GM18508 (cell line): ENCODE measurements at regions not wholly inside any gene's neighbourhood (a gene's known extent, or its start where the extent isn't known, plus 50 kb on each side); places are given as distances from the start of the nearest gene placed in this dataset.

Experiments
- ATAC-seq: cut with Tn5 transposase; IDR thresholded peaks from one replicate; pipeline ENCODE4 v1.9.1; 2021; ENCODE audit warnings: moderate number of reproducible peaks; ENCODE audit not compliant: insufficient read depth, unreplicated experiment

DNA sequence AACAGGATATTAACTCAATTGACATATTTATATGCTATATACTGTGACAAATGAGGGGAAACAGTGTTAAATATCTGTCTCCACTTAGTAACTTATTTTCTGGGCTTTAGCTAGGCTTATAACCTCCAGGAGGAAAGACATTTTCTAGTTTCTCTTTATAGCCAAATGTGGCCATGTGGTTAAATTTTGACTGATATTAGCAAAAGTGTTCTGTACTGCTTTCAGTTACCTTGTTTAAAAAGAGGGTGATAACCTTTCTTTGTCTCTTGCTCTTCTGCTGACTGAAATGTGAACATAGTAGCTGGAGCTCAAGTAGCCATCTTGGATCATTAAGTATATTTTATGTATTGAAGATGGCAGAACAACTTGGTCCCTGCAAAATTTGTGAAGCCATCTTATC is 253.7 kb downstream of the PDHA2 start:
- peak; percentile 67 for ATAC-seq

DNA sequence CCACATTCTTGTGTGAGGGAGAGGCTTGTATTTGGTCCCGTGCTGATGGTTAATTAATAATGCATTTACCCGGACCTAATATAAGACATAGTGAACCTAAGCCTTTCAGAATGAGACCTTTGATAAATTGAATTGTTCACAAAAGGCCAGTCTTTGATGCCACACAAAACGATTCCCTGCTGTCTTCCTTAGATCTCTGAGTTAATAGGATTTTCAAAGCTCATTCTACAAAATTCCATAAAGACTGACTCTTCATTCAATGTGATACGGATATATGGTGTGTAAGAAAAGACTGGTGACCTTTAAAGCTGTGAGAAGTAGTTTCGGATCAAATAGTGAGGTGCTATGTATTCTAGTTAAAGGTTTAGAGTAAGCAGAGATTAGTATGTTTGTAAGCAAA is 254.3 kb downstream of the PDHA2 start:
- ATAC-seq: no peak

DNA sequence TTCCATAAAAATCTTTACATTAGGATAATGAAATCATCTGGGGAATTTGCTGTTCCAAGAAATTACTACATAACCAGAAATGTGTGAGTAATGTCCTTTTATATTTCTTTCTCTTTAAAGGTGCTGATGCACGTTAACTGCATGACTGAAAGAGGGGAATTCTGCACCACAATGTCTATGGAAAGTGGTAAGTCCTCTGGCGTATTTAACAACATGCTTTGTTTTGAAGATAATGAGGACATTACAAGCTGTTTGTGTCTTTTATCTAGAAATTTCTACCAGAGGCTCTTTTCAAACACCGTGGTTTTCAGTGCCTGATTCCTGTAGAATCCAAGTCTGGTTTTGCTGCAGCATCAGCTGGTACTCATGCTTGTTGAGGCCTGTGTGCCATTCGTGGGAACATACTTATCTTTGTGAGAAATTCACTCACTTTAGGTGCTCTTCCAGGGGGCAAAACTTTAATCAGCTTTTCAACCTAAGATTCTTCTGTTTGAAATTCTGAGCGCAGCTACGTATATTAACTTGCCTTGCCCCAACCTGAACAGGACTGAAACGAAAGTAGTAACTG is 257.2 kb downstream of the PDHA2 start:
- no peak for ATAC-seq

DNA sequence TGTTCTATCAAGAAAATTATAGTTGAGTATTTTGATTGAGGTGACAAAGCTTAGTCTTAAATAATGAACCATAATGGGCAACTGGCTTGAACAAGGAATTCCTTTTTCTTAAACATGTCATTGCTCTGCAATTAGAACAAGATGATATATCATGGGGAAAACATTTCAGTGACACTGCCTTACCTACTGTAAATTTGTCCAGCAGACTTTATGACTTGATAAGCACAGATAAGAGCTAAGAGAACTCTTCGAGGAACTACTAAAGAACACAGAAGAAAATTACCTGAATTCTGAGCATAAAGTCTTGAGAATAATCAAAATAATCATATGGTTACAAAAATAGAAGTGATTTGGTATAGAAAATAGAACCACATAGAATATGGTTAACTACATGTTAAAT is 257.8 kb downstream of the PDHA2 start:
- no peak for ATAC-seq

DNA sequence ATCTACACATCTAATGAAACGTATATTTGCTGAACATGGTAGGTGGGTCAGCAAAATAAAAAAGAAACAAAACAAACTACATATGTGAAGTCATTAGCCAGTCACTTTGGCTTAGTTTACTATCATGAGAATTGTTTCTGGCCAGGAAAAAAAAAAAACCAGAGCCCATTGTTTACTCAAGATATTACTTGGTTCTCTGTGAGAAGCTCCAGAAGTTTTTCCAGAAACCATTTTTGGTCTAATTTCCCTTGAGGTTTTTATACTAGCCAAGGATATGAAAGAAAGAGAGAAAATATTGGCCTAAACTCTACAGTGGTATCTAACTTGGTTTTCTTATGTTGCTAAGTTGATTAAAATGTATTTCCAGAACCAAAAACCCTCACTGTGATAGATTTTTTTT is 259.1 kb downstream of the PDHA2 start:
- no peak for ATAC-seq

DNA sequence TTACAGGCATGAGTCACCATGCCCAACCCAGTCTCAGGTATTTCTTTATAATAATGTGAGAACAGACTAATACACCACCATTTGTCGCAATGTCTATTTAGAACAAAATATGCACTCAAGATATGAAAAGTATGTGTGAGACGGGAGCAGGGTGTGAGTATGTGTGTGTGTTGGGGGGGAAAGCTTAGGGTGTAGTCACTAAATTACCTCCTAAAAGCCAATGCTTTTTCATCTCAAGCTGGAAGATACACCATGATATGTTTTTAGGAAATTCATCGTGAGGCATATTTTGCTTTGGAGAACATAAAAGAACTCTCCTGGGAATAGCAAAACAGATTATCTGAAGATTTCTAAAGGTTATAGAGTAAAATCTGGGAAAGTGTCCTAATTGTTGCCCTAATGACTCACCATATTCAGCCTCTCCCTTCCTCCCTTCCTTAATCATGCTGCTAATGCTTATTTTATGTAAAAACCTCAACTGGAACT is 262.7 kb downstream of the PDHA2 start:
- no peak for ATAC-seq

DNA sequence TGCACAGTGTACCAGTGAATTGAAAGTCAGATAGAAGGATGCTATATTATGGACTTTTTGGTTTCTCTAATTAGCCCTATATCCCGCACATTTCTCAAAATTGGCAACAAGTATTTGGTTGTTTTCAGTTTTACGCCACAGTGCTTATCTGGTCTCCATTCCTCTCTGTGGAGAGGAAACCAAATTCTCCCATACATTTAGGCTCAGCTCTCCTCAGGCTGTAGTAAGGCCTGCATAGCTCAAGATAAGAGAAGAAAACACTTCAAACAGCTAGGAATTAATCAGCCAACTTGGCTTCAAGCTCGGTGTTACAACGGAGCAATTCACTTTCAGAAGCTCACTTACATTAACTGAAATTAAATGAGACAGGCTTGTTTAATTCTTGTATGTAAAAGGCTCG is 263.2 kb downstream of the PDHA2 start:
- no peak for ATAC-seq

DNA sequence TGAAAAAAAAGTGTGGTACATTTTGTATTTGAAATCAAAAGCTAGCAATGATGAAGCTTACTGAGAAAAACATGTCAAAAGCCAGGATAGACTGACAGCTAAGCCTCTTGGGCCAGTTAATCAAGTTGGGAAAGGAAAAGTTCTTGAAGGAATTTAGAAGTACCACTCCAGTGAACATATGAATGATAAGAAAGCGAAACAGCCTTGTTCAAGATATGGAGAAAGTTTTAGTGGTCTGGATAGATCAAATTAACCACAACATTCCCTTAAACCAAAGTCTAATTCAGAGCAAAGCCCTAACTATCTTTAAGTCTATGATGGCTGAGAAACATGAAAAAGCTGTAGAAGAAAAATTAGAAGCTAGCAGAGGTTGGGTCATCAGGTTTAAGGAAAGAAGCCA is 268.3 kb downstream of the PDHA2 start:
- no peak for ATAC-seq

DNA sequence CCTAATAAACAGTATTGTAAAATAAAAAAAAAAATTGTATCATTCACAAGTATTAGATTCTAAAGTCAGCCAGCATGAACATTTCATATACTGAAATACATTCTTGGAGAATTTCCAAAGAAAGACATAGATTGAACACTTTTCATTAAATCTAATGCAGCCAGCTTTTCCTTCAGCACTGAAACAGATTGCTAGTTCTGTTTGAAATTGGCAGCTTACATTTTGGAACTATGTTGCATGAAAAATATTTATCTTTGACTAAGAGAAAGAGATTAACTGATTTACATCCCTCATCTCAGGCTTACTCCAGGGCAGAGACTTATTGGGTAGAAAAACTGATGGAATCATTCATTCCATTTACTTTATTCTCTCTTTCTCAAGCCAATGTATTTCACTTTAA is 272.7 kb downstream of the PDHA2 start:
- ATAC-seq: no peak

DNA sequence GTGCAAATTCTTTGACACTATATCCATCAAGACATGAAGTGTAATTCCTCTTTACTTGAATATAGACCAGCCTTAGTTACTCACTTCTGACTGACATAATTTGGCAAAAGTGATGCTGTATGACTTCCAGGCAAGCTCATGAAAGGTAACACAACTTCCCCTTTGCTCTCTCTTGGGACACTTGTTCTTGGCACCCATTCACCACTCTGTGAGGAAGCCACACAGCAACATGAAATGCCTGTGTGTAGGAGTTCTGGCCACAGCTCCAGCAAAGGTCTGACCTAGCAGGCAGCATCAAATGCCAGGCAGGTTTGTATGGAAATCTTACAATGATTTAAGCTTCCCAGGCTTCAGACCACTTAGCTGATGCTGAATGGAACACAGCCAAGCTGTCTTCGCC is 280.3 kb downstream of the PDHA2 start:
- no peak for ATAC-seq

DNA sequence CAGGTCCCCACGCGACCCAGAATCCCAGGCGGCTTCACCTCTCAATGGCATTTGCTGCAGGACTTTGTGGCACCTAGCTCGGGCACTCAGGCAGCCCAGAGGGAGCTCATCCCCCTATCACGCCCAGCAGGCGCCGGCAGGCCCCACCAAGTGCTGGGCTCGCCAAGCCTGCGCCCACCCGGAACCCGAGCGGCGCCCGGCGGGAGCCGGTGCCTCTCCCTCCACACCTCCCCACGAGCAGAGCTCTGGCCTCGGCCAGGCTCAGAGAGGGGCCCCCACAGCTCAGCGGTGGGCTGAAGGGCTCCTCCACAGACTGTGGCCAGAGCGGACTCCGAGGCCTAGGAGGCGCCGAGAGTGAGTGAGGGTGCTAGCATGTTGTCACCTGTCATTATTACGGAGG is 286.3 kb downstream of the PDHA2 start:
- no peak for ATAC-seq

DNA sequence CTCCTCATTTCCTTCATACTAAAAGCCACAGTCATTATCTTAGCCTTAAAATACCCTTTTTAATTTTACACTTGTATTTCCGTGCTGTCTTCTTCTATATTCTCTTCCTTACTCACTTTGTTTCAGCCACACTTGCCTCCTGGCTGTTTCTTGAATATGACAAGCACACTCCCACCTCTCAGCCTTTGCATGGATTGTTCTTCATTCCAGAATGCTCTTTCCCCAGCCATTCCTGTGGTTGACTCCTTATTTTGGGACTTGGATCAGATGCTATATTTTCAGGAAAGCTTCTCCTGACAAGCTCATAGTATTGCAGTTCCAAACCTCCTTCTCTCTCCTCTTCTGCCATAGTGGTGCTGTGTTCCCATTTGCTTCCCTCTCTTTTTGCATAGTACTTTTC is 291.3 kb downstream of the PDHA2 start:
- no peak for ATAC-seq

DNA sequence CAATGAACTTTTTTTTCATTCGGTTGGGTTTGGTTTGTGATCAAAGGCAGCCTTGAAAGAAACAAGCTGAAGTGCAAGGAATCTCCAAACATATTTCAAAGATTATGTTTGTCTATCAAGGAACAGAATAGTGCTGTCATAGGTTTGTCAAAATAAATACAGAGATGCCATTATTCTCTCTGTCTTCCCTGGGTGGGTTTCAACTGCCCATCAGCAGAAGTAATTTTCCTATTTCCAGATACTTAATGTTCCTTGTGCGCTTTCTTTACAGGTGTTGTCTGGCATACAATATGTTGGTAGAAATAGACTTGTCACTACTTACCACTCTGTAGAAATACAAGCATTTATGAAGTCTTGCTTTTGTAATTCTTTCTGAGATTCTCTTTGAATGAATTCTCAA is 294.9 kb downstream of the PDHA2 start:
- ATAC-seq: no peak

DNA sequence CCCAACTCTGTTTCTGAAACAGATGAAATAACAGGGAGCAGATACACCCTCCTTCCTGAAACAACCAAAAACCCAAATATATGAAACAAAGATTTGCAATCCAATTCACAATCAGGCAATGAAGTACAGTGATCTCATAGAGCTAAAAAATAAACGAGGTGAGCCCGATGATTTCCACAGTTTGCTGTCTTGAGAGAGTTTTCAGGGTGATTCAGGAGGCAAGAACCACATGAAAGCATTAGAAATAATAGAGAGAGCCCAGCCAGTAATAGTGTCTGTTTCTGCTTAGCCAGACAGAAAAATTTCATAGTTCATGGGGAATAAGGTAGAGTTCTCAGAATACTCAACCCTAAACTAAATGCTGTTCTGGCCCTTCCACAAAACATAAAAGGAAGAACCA is 296.2 kb downstream of the PDHA2 start:
- ATAC-seq: no peak

DNA sequence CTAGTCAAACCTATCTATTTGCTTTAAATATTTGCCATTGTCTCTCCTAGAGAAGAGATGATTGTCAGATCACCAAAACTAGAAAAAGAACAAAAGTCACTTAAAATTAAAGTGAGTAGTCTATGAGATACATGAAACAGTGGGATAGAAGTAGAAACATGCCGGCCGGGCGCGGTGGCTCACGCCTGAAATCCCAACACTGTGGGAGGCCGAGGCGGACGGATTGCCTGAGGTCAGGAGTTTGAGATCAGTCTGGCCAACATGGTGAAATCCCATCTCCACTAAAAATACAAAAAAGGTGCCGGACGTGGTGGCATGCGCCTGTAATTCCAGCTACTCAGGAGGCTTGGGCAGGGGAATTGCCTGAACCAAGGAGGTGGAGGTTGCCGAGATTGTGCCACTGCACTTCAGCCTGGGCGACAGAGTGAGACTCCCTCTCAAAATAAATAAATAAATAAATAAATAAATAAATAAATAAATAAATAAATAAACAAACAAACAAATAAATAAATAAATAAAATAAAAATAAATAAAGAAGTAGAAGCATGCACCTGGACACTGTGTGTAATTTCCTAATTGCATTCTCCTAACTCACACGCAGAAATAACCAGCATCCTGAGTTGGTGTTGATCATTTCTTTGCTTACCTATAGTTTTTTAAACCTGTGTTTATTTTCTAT is 299.5 kb downstream of the PDHA2 start:
- no peak for ATAC-seq

DNA sequence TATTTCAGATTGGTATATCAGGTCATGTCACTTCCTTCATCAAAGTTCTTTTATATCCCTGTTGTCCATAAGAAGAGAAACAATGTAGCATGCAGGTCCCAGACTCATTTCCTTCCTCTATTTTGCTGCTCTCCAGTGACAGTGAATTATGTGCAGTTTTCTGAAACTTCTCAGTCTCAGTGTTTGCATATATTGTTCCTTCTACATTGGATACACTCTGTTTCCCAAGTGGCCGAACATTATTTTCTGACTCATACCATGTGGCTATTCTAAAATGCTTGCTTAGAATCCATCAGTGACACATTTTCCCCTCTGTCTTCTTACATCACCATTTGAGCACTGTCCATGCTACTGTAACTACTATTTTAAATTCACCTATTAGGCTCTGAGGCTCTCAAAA is 305.7 kb downstream of the PDHA2 start:
- no peak for ATAC-seq

DNA sequence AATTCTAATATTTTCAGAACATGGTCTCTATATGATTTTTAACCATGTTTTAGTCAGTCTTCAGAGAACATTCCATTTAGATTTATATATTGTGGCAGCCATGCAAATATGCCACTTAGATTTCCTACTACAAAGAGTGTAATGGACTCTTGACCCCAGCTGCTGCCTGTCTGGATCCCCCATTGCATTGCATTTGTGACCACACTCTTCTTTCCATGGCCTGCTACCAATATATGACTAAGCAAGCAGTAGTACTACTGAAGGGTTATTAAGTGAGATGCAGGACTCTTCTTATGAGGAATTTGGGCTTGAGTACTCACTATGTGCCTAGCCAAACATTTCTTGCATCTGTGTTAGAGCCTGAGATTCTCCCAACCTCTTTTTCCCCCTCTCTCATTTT is 306.8 kb downstream of the PDHA2 start:
- no peak for ATAC-seq

DNA sequence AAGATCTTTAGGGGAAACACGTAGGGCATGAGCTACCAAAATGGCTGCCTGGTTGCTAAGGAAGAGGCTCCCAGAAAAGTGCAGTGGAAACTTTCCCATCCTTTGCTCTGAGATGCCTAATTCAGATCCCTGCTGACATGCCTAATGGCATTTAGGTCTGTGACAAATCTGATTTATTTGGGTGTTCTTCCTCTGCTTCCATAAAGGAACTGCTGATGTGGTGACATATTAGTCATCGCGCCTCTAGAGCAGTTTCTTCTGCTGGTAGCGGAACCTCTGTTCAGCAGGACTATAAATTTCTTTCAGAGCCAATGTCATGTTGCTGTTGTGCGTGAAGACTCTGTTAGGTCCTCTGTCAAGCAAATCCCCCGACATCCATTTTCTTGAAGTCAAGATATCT is 310.0 kb downstream of the PDHA2 start:
- no peak for ATAC-seq

DNA sequence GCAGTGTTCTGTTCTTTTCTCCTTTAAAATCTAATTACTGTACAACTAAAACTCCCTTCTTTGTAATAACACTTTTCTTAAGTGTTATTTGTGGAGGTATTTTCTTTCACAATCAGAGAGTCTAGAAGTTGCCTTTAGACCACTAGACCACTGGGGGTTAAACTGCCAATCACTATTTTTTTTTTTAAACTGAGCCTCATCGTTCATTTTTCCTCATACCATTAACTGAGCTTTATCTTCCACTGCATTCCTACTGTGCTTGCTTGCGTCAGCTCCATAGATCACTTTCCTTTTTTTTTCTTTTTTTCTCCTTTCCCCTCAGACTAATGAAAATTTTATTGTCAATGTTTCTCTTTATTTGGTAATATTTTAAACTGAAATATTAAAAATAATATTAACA is 310.6 kb downstream of the PDHA2 start:
- ATAC-seq: no peak

DNA sequence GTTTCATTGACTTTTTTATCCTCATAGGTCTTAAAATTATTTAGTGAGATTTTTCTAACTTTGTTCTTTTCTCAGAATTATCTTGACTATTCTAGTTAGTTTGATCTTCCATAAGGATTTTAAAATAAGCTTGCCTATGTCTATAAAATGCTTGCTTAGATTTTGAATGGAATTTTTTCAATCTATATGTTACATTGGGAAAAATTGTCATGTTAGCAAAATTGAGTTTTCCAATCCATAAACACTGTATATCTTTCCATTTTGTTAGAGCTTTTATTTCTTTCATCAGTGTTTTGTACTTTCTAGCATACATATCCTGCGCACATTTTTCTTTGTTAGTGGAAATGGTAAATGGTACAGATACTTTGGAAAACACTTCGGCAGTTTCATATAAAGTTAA is 312.9 kb downstream of the PDHA2 start:
- ATAC-seq: no peak

DNA sequence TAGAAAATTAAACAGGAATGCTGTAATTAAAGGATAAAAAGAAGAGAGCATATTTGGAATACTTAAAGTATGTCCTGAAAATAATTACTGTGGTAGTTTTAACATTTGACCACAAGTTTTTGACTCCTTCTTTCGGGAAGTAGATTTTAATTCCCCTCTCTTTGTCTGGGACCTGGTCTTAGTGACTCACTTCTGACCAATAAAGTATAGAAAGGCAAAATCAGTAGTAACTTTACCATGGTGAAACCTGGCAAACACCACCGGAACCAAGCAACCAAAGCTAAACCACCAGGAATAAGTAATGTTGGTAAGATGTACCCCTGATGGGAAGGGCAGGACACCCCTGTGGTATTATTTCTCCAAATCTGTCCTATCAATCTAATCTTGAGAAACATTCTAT is 314.8 kb downstream of the PDHA2 start:
- ATAC-seq: no peak

DNA sequence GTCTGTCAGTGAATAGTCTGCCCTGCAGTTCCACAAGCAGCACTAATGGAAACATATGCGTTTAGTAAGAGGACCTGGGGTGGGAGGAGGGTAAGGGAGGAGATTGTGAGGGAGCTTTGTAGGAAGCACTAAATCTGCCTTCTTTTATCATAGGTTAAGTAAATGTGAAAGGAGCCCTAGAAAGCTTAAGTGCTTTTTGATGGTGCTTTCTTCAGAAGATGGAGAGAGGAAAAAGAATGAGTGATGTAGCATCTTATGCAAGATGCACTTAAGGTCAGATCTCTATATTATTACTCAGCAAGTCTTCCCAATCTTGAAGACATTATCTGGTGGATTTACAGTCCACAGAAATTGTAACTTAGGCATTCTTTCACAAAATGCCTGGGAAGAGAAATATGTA is 322.7 kb downstream of the PDHA2 start:
- no peak for ATAC-seq
